Lung (tissue), 11 donors: ENCODE measurements at regions not wholly inside any gene's neighbourhood (a gene's known extent, or its start where the extent isn't known, plus 50 kb on each side); places are given as distances from the start of the nearest gene placed in this dataset.

Experiments
- ATAC-seq: fragments of 200-7000 bp; cut with Tn5 transposase; one replicate; pipeline ENCODE4 v1.9.1; 2020; ENCODE audit warnings: moderate number of reproducible peaks; ENCODE audit not compliant: insufficient read depth, low FRiP score
- DNase-seq, 3 donors: peaks; one replicate each; pipeline ENCODE4 v3.0.0-alpha.2; 2013 to 2017
- H3K27ac ChIP-seq, 2 donors: one replicate each; pipeline ENCODE4 v1.5.1; 2013; ENCODE audit warnings: mild to moderate bottlenecking in 2 of 2, moderate library complexity in 2 of 2, control low read depth in 1 of 2, inconsistent platforms in 1 of 2, low read depth in 1 of 2, low read length in 1 of 2
- H3K27me3 ChIP-seq, 3 donors: one replicate each; pipeline ENCODE4 v1.5.1; 2013; ENCODE audit warnings: low read length in 2 of 3; ENCODE audit not compliant: control insufficient read depth in 3 of 3, insufficient read depth in 3 of 3
- H3K36me3 ChIP-seq, 4 donors: one replicate each; pipeline ENCODE4 v1.5.1; 2013; ENCODE audit warnings: low read length in 4 of 4, mild to moderate bottlenecking in 1 of 4, moderate library complexity in 1 of 4; ENCODE audit not compliant: control insufficient read depth in 4 of 4, insufficient read depth in 4 of 4
- H3K4me1 ChIP-seq, 5 donors: one replicate each; pipeline ENCODE4 v1.5.1; 2013; ENCODE audit warnings: low read length in 5 of 5, mild to moderate bottlenecking in 2 of 5, moderate library complexity in 1 of 5; ENCODE audit not compliant: control insufficient read depth in 5 of 5, insufficient read depth in 5 of 5
- H3K4me3 ChIP-seq: one replicate; pipeline ENCODE4 v1.5.1; 2013; ENCODE audit warnings: mild to moderate bottlenecking, control low read depth, moderate library complexity
- H3K9ac ChIP-seq, 2 donors: one replicate each; pipeline ENCODE4 v1.5.1; 2013; ENCODE audit warnings: low read length in 2 of 2, control low read depth in 1 of 2; ENCODE audit not compliant: insufficient read depth in 1 of 2
- H3K9me3 ChIP-seq, 4 donors: one replicate each; pipeline ENCODE4 v1.5.1; 2013; ENCODE audit warnings: low read length in 3 of 4, mild to moderate bottlenecking in 1 of 4, moderate library complexity in 1 of 4; ENCODE audit not compliant: control insufficient read depth in 4 of 4, insufficient read depth in 3 of 4
- WGBS, 2 donors: extraction: QIAGEN DNeasy Blood & Tissue Kit; methylation state at CpG; one replicate each; pipeline ENCODE4 v1.1.7; 2013; 5-methylcytosine and 5-hydroxymethylcytosine counted together
- TF ChIP-seq, protein P1 (sequence below): IDR thresholded peaks from 2 replicates; pipeline ENCODE4 v1.5.1; 2012; ENCODE audit warnings: mild to moderate bottlenecking; ENCODE audit errors: control extremely low read depth, extremely low read depth
- donor health status: control.
- donor health status: control.
- donor health status: Bipolar disorder and iron deficiency.
- donor health status: healthy.
- donor health status: DM: yes; HTN: yes; CAD: no.

DNA sequence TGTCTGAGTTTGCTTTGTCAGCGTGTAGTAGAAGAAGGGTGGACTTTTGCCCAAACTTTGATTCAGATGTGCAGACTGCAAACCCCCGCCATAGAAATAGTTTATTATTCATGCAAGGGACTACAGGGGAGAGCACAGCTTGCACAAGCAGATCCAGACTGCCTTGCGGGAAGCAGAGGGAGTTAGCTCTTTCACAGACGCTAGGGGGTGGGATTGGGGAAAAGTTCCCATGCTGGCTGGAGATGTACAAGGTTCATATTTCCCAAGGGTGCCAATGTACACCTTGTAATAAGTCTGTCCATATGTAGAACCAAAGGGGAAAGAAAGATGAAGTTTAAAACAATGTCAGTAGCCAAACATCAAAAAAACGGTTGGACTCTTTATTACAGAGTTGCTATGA is 749.7 kb upstream of the COX7C start:
- ATAC-seq (no peak), DNase-seq (no peak)
- TF ChIP-seq, protein P1, sequence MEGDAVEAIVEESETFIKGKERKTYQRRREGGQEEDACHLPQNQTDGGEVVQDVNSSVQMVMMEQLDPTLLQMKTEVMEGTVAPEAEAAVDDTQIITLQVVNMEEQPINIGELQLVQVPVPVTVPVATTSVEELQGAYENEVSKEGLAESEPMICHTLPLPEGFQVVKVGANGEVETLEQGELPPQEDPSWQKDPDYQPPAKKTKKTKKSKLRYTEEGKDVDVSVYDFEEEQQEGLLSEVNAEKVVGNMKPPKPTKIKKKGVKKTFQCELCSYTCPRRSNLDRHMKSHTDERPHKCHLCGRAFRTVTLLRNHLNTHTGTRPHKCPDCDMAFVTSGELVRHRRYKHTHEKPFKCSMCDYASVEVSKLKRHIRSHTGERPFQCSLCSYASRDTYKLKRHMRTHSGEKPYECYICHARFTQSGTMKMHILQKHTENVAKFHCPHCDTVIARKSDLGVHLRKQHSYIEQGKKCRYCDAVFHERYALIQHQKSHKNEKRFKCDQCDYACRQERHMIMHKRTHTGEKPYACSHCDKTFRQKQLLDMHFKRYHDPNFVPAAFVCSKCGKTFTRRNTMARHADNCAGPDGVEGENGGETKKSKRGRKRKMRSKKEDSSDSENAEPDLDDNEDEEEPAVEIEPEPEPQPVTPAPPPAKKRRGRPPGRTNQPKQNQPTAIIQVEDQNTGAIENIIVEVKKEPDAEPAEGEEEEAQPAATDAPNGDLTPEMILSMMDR: no peak
- no peaks in the 10 kb centered on the region for H3K27me3 ChIP-seq
- no peaks in the 10 kb centered on the region for H3K4me1 ChIP-seq
- no peak overlapping the region for H3K27ac ChIP-seq
- no peaks in the 10 kb centered on the region for H3K9me3 ChIP-seq
- H3K9ac ChIP-seq: no peak overlapping the region
- H3K4me3 ChIP-seq: no peak overlapping the region
- H3K36me3 ChIP-seq: no peaks in the 10 kb centered on the region
- 82 to 89% methylated on average over 5 of the region's 5 CpGs for WGBS, 2 donors

GRCh38 chr5:85893996-85894395 is 723.7 kb upstream of the COX7C start:
- TF ChIP-seq, protein P1: no peak
- ATAC-seq (no peak), DNase-seq (no peak)
- H3K4me3 ChIP-seq: no peak overlapping the region
- H3K9me3 ChIP-seq: no peaks in the 10 kb centered on the region
- no peak overlapping the region for H3K9ac ChIP-seq
- H3K36me3 ChIP-seq: no peaks in the 10 kb centered on the region
- no peak overlapping the region for H3K27ac ChIP-seq
- H3K4me1 ChIP-seq: no peaks in the 10 kb centered on the region
- WGBS, 2 donors: 40 to 56% methylated on average over 2 of the region's 2 CpGs
- H3K27me3 ChIP-seq: no peaks in the 10 kb centered on the region

DNA sequence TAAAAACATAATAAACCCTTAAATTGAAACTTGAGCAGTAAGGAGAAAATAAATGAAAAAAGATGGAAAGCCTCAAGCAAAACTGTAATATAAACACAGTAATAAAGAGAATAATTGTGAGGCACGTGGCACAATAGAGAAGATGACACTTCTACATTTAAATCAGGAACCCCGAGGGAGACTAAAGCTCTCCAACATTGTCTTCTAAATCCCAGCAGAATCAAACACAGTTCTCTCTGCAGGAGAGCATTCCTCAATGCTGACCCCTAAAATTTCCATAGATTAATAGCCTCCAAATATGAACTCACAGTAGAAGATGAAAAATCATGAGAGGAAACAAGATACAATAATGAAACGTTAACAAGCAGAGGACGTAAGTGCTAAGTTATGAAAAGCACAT is 721.2 kb upstream of the COX7C start:
- no peaks in the 10 kb centered on the region for H3K27me3 ChIP-seq
- WGBS, 2 donors: 48 to 67% methylated on average over 4 of the region's 4 CpGs
- no peaks in the 10 kb centered on the region for H3K36me3 ChIP-seq
- DNase-seq: no peak
- H3K4me1 ChIP-seq: no peaks in the 10 kb centered on the region
- no peak overlapping the region for H3K4me3 ChIP-seq
- TF ChIP-seq, protein P1: no peak
- no peak overlapping the region for H3K9ac ChIP-seq
- H3K27ac ChIP-seq: no peak overlapping the region
- H3K9me3 ChIP-seq: no peaks in the 10 kb centered on the region
- ATAC-seq: no peak

DNA sequence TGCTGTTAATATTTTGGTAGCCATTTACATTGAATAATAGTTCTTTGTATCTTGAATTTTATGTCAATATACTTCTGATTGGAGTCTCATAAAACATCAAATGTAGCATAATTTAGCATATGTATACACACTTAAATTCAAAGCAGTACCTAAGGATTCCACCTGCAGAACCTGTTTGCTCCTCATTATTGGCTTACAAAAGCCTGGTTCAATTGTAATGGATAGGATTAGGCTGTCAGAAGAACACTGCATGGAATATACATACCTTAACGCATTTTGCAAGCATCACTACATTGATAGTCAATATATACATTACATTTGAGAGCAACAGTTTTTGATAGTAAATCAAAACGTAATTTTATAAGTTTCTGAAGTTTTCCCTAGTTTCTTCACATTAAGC is 711.3 kb upstream of the COX7C start:
- 49 to 57% methylated on average over 2 of the region's 2 CpGs for WGBS, 2 donors
- no peak for DNase-seq

More for the DNA sequence above, 711.3 kb upstream of the COX7C start:
- Histone ChIP-seq H3K9ac (no peak overlapping the region), H3K9me3 (peaks cover 0 to 6% (median 0%) of the 10 kb centered on the region in 4 donors), H3K4me1 (no peaks in the 10 kb centered on the region), H3K4me3 (no peak overlapping the region), H3K27me3 (no peaks in the 10 kb centered on the region), H3K27ac (no peak overlapping the region), H3K36me3 (no peaks in the 10 kb centered on the region)
- TF ChIP-seq, protein P1: no peak
- ATAC-seq: no peak
